ENCODE measurements at regions not wholly inside any gene's neighbourhood (a gene's known extent, or its start where the extent isn't known, plus 50 kb on each side); places are given as distances from the start of the nearest gene placed in this dataset.
"Not testable (repeated sequence)": the region's sequence is repeated elsewhere in the genome, so short reads cannot be mapped to it uniquely, and the experiment has no call there.

GRCh38 chr3:89017531-89017930 is 89.9 kb upstream of the EPHA3 start:
- no peak for TF ChIP-seq CTCF (IDR thresholded peaks at IDR 0.05; ENCODE audit: extremely low read depth, missing control alignments)
- no peak for DNase-seq (ENCODE audit: low spot score)

- TF ChIP-seq CTCF (IDR thresholded peaks at IDR 0.05; ENCODE audit: extremely low read depth, missing control alignments), result no peak
- DNase-seq (ENCODE audit: low spot score), result no peak
Measured at GRCh38 chr3:89025185-89025584, 82.2 kb upstream of the EPHA3 start.

GRCh38 chr3:89032346-89033013 is 74.9 kb upstream of the EPHA3 start:
- no peak for DNase-seq (ENCODE audit: low spot score)
- TF ChIP-seq CTCF (IDR thresholded peaks at IDR 0.05; ENCODE audit: extremely low read depth, missing control alignments), result no peak

- DNase-seq (ENCODE audit: low spot score), result not testable (repeated sequence)
Measured at GRCh38 chr3:89034723-89035122, 72.7 kb upstream of the EPHA3 start.

GRCh38 chr3:89038869-89039268 is 68.6 kb upstream of the EPHA3 start:
- no peak for DNase-seq (ENCODE audit: low spot score)
- no peak for TF ChIP-seq CTCF (IDR thresholded peaks at IDR 0.05; ENCODE audit: extremely low read depth, missing control alignments)

GRCh38 chr3:89042236-89042835 is 65.1 kb upstream of the EPHA3 start:
- no peak for TF ChIP-seq CTCF (IDR thresholded peaks at IDR 0.05; ENCODE audit: extremely low read depth, missing control alignments)
- DNase-seq (ENCODE audit: low spot score), result no peak

GRCh38 chr3:89043406-89043932 is 64.0 kb upstream of the EPHA3 start:
- DNase-seq (ENCODE audit: low spot score), result no peak
- no peak for TF ChIP-seq CTCF (IDR thresholded peaks at IDR 0.05; ENCODE audit: extremely low read depth, missing control alignments)

- DNase-seq (ENCODE audit: low spot score), result no peak
- TF ChIP-seq CTCF (IDR thresholded peaks at IDR 0.05; ENCODE audit: extremely low read depth, missing control alignments), result no peak
Measured at GRCh38 chr3:89046661-89047060, 60.8 kb upstream of the EPHA3 start.
